ENCODE measurements at regions not wholly inside any gene's neighbourhood (a gene's known extent, or its start where the extent isn't known, plus 50 kb on each side); places are given as distances from the start of the nearest gene placed in this dataset.
"Not testable (repeated sequence)": the region's sequence is repeated elsewhere in the genome, so short reads cannot be mapped to it uniquely, and the experiment has no call there.

GRCh38 chr12:41998436-41998835, 146.2 kb downstream of the GXYLT1 start:
- Mint-ChIP-seq H3K9me3 (no peaks in the 10 kb centered on the region), H3K27me3 (peaks cover 15% of the 10 kb centered on the region), H3K27ac (no peak overlapping the region), H3K4me1 (no peaks in the 10 kb centered on the region), H3K36me3 (ENCODE audit: low read depth) (no peaks in the 10 kb centered on the region), H3K4me3 (no peak overlapping the region)
- DNase-seq = no peak
- intact Hi-C loops (cut with micrococcal nuclease) = no loop called here
- POLR2A ChIA-PET = no interaction called here
- no peak for TF ChIP-seq CTCF (IDR thresholded peaks at IDR 0.05)
- no peak for ATAC-seq (ENCODE audit: low read depth)
- CTCF ChIA-PET = no interaction called here

- no peaks in the 10 kb centered on the region for H3K36me3 Mint-ChIP-seq (ENCODE audit: low read depth)
- no peak overlapping the region for H3K4me3 Mint-ChIP-seq
- intact Hi-C loops (cut with micrococcal nuclease) = no loop called here
- peaks cover 10% of the 10 kb centered on the region for H3K27me3 Mint-ChIP-seq
- H3K27ac Mint-ChIP-seq = no peak overlapping the region
- ATAC-seq (ENCODE audit: low read depth) = no peak
- DNase-seq = no peak
- TF ChIP-seq CTCF (IDR thresholded peaks at IDR 0.05) = no peak
- ChIA-PET POLR2A (no interaction called here), CTCF (no interaction called here)
- H3K4me1 Mint-ChIP-seq = no peaks in the 10 kb centered on the region
- H3K9me3 Mint-ChIP-seq = no peaks in the 10 kb centered on the region
These were observed 151.4 kb downstream of the GXYLT1 start for GRCh38 chr12:41993283-41993682.

- intact Hi-C loops (cut with micrococcal nuclease) = no loop called here
- Mint-ChIP-seq H3K4me1 (no peaks in the 10 kb centered on the region), H3K4me3 (no peak overlapping the region), H3K36me3 (ENCODE audit: low read depth) (no peaks in the 10 kb centered on the region), H3K27ac (no peak overlapping the region), H3K27me3 (peaks cover 6% of the 10 kb centered on the region), H3K9me3 (no peaks in the 10 kb centered on the region)
- ChIA-PET CTCF (no interaction called here), POLR2A (no interaction called here)
- DNase-seq = no peak
- TF ChIP-seq CTCF (IDR thresholded peaks at IDR 0.05) = no peak
- ATAC-seq (ENCODE audit: low read depth) = no peak
These were observed 151.9 kb downstream of the GXYLT1 start for GRCh38 chr12:41992692-41993215.

GRCh38 chr12:41992022-41992421, 152.7 kb downstream of the GXYLT1 start:
- no peaks in the 10 kb centered on the region for H3K4me1 Mint-ChIP-seq
- ChIA-PET CTCF (no interaction called here), POLR2A (no interaction called here)
- intact Hi-C loops (cut with micrococcal nuclease) = no loop called here
- no peak for TF ChIP-seq CTCF (IDR thresholded peaks at IDR 0.05)
- no peak overlapping the region for H3K4me3 Mint-ChIP-seq
- no peaks in the 10 kb centered on the region for H3K36me3 Mint-ChIP-seq (ENCODE audit: low read depth)
- H3K27ac Mint-ChIP-seq = no peak overlapping the region
- no peaks in the 10 kb centered on the region for H3K9me3 Mint-ChIP-seq
- no peak for DNase-seq
- no peak for ATAC-seq (ENCODE audit: low read depth)
- H3K27me3 Mint-ChIP-seq = peaks cover 5% of the 10 kb centered on the region

GRCh38 chr12:41988715-41989114, 156.0 kb downstream of the GXYLT1 start:
- intact Hi-C loops (cut with micrococcal nuclease) = no loop called here
- Mint-ChIP-seq H3K4me1 (no peaks in the 10 kb centered on the region), H3K27ac (no peak overlapping the region), H3K9me3 (no peaks in the 10 kb centered on the region), H3K36me3 (ENCODE audit: low read depth) (no peaks in the 10 kb centered on the region), H3K4me3 (no peak overlapping the region), H3K27me3 (peaks cover 5% of the 10 kb centered on the region)
- DNase-seq (no peak), ATAC-seq (ENCODE audit: low read depth) (no peak)
- TF ChIP-seq CTCF (IDR thresholded peaks at IDR 0.05) = no peak
- ChIA-PET CTCF (no interaction called here), POLR2A (no interaction called here)

GRCh38 chr12:41986513-41986912, 158.2 kb downstream of the GXYLT1 start:
- H3K4me1 Mint-ChIP-seq; ATAC-seq (ENCODE audit: low read depth); H3K9me3 Mint-ChIP-seq; H3K27ac Mint-ChIP-seq; intact Hi-C loops (cut with micrococcal nuclease); DNase-seq; H3K27me3 Mint-ChIP-seq; H3K4me3 Mint-ChIP-seq; CTCF ChIA-PET; POLR2A ChIA-PET; H3K36me3 Mint-ChIP-seq (ENCODE audit: low read depth): not testable (repeated sequence)

Data from activated B cell treated with CpG ODN at 0.5 μM for 24 hours (primary cell).